Aorta (tissue), 5 donors: ENCODE measurements at regions not wholly inside any gene's neighbourhood (a gene's known extent, or its start where the extent isn't known, plus 50 kb on each side); places are given as distances from the start of the nearest gene placed in this dataset.

Experiments used
- ATAC-seq: fragments of 200-7000 bp; cut with Tn5 transposase; one replicate; pipeline ENCODE4 v1.9.1; 2022; ENCODE audit warnings: moderate library complexity; ENCODE audit not compliant: low FRiP score
- DNase-seq, 2 donors: peaks; one replicate each; pipeline ENCODE4 v3.0.0-alpha.2; 2020
- H3K27ac ChIP-seq, 2 donors: one replicate each; pipeline ENCODE4 v1.5.1; 2013; ENCODE audit warnings: low read length in 2 of 2, mild to moderate bottlenecking in 2 of 2, moderate library complexity in 2 of 2, control low read depth in 1 of 2, inconsistent platforms in 1 of 2, low read depth in 1 of 2
- H3K27me3 ChIP-seq, 2 donors: one replicate each; pipeline ENCODE4 v1.6.1; 2013; ENCODE audit warnings: control low read depth in 1 of 2, low read length in 1 of 2, mild to moderate bottlenecking in 1 of 2, moderate library complexity in 1 of 2; ENCODE audit not compliant: insufficient read depth in 2 of 2, control insufficient read depth in 1 of 2
- H3K36me3 ChIP-seq, 2 donors: one replicate each; pipeline ENCODE4 v1.6.1; 2013; ENCODE audit warnings: control low read depth in 1 of 2, low read length in 1 of 2, mild to moderate bottlenecking in 1 of 2; ENCODE audit not compliant: insufficient read depth in 2 of 2, control insufficient read depth in 1 of 2
- H3K4me1 ChIP-seq, 2 donors: one replicate each; pipeline ENCODE4 v1.6.1; 2013; ENCODE audit warnings: low read length in 2 of 2, control low read depth in 1 of 2, mild to moderate bottlenecking in 1 of 2, moderate library complexity in 1 of 2; ENCODE audit not compliant: insufficient read depth in 2 of 2, control insufficient read depth in 1 of 2
- H3K4me3 ChIP-seq, 2 donors: one replicate each; pipeline ENCODE4 v1.5.1; 2013; ENCODE audit warnings: low read length in 2 of 2, control low read depth in 1 of 2, mild to moderate bottlenecking in 1 of 2
- H3K9me3 ChIP-seq: one replicate; pipeline ENCODE4 v1.6.1; 2013; ENCODE audit warnings: mild to moderate bottlenecking, low read length; ENCODE audit not compliant: control insufficient read depth
- WGBS, 2 donors: extraction: QIAGEN DNeasy Blood & Tissue Kit; methylation state at CpG; one replicate each; pipeline ENCODE4 v1.1.7; 2013; 5-methylcytosine and 5-hydroxymethylcytosine counted together
- intact Hi-C, 2 donors: fragments of 100-400 bp; cut with DNase I; formaldehyde crosslinking; loops; one replicate each; pipeline versions ENCODE4 v1.14.2 to v1.15.0; 2022
- donor health status: healthy with polysubstance abuse.
- donor health status: Bipolar disorder and iron deficiency.
- donor health status: DM: no; HTN: no; CAD: no.
- donor health status: DM: no; HTN: no; CAD: no.
- donor health status: DM: yes; HTN: yes; CAD: no.

- intact Hi-C loops: no loop called here
- Histone ChIP-seq H3K27ac (no peak overlapping the region), H3K27me3 (no peaks in the 10 kb centered on the region), H3K4me1 (no peaks in the 10 kb centered on the region), H3K9me3 (no peaks in the 10 kb centered on the region), H3K4me3 (no peak overlapping the region), H3K36me3 (no peaks in the 10 kb centered on the region)
- DNase-seq (no peak), ATAC-seq (no peak)
- WGBS, 2 donors: 1 to 90% methylated on average over 1 of the region's 1 CpG
These were observed 278.7 kb upstream of the MGAT5 start for GRCh38 chr2:133975135-133975534.

- Histone ChIP-seq H3K4me1 (no peaks in the 10 kb centered on the region), H3K27ac (no peak overlapping the region), H3K36me3 (no peaks in the 10 kb centered on the region), H3K9me3 (no peaks in the 10 kb centered on the region), H3K27me3 (no peaks in the 10 kb centered on the region), H3K4me3 (no peak overlapping the region)
- intact Hi-C loops: no loop called here
- no peak for ATAC-seq
- WGBS, 2 donors: 19 to 21% methylated on average over 2 of the region's 2 CpGs
- DNase-seq: no peak
These were observed 278.0 kb upstream of the MGAT5 start for GRCh38 chr2:133975676-133976428.

- ATAC-seq (no peak), DNase-seq (no peak)
- H3K4me1 ChIP-seq: no peaks in the 10 kb centered on the region
- H3K36me3 ChIP-seq: no peaks in the 10 kb centered on the region
- H3K27me3 ChIP-seq: no peaks in the 10 kb centered on the region
- no peaks in the 10 kb centered on the region for H3K9me3 ChIP-seq
- no peak overlapping the region for H3K4me3 ChIP-seq
- intact Hi-C loops: no loop called here
- no peak overlapping the region for H3K27ac ChIP-seq
These were observed 277.2 kb upstream of the MGAT5 start for GRCh38 chr2:133976659-133977058.

- Histone ChIP-seq H3K36me3 (no peaks in the 10 kb centered on the region), H3K4me3 (no peak overlapping the region), H3K9me3 (no peaks in the 10 kb centered on the region), H3K27me3 (no peaks in the 10 kb centered on the region), H3K4me1 (no peaks in the 10 kb centered on the region), H3K27ac (no peak overlapping the region)
- DNase-seq (peak in 1 of 2 donors; percentile 44), ATAC-seq (no peak)
- 73% methylated on average over 4 of the region's 4 CpGs for WGBS, 2 donors
- intact Hi-C loops: no loop called here
These were observed 276.5 kb upstream of the MGAT5 start for GRCh38 chr2:133977405-133977804.

GRCh38 chr2:133982256-133982655, 271.6 kb upstream of the MGAT5 start:
- no peak for ATAC-seq
- Histone ChIP-seq H3K27me3 (no peaks in the 10 kb centered on the region), H3K4me3 (no peak overlapping the region), H3K9me3 (no peaks in the 10 kb centered on the region), H3K27ac (no peak overlapping the region), H3K36me3 (no peaks in the 10 kb centered on the region), H3K4me1 (no peaks in the 10 kb centered on the region)
- intact Hi-C loops: no loop called here
- no peak for DNase-seq
- 82 to 89% methylated on average over 4 to 6 of the region's 6 CpGs for WGBS, 2 donors

GRCh38 chr2:133985563-133985962, 268.3 kb upstream of the MGAT5 start:
- Histone ChIP-seq H3K4me1 (no peaks in the 10 kb centered on the region), H3K36me3 (no peaks in the 10 kb centered on the region), H3K27me3 (no peaks in the 10 kb centered on the region), H3K27ac (no peak overlapping the region), H3K4me3 (no peak overlapping the region), H3K9me3 (no peaks in the 10 kb centered on the region)
- 95 to 96% methylated on average over 6 of the region's 6 CpGs for WGBS, 2 donors
- ATAC-seq (no peak), DNase-seq (no peak)
- intact Hi-C loops: no loop called here

GRCh38 chr2:133986081-133986837, 267.6 kb upstream of the MGAT5 start:
- H3K4me1 ChIP-seq: no peaks in the 10 kb centered on the region
- H3K27ac ChIP-seq: no peak overlapping the region
- no peak for ATAC-seq
- WGBS, 2 donors: 36 to 38% methylated on average over 3 of the region's 3 CpGs
- H3K27me3 ChIP-seq: no peaks in the 10 kb centered on the region
- H3K36me3 ChIP-seq: no peaks in the 10 kb centered on the region
- H3K4me3 ChIP-seq: no peak overlapping the region
- DNase-seq: no peak
- no peaks in the 10 kb centered on the region for H3K9me3 ChIP-seq
- intact Hi-C loops: no loop called here

- intact Hi-C loops: no loop called here
- Histone ChIP-seq H3K4me3 (no peak overlapping the region), H3K27me3 (no peaks in the 10 kb centered on the region), H3K36me3 (no peaks in the 10 kb centered on the region), H3K27ac (no peak overlapping the region), H3K9me3 (no peaks in the 10 kb centered on the region), H3K4me1 (no peaks in the 10 kb centered on the region)
- DNase-seq (no peak), ATAC-seq (no peak)
- 58 to 65% methylated on average over 11 of the region's 11 CpGs for WGBS, 2 donors
These were observed 266.7 kb upstream of the MGAT5 start for GRCh38 chr2:133986881-133987795.
